Activated CD8-positive, alpha-beta memory T cell treated with anti-CD3 and anti-CD28 coated beads, Interleukin-2, amount 50 U/mL, for 4 hours (primary cell): ENCODE measurements at regions not wholly inside any gene's neighbourhood (a gene's known extent, or its start where the extent isn't known, plus 50 kb on each side); places are given as distances from the start of the nearest gene placed in this dataset.

ENCODE experiments used
- DNase-seq: peaks from one replicate; pipeline ENCODE4 v3.0.0-alpha.2; 2020

DNA sequence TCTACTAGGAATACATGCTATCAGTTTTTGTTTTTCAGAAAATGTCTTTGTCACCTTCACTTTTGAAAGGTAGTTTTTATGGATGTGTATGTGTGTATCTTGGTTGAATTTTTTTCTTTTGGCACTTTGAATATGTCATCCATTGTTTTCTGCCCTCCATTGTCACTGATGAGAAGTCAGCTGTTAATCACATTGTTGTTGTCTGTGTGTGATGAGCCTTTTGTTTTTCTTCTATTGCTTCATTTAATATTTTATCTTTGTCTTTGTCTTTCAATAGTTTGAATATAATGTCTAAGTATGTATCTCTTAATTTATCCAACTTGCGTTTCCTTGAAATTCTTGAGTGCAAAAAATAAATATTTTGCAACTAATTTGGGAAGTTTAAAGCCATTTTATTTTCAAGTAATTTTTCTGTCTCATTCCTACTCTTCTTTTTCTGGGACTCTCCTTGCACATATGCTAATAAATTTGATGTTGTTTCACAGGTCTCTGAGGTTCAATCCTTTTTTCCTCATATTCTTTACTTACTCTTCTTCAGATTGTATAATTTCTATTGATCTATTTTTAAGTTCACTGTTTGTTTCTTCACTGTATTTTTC, 546.9 kb upstream of the GHITM start:
- no peak for DNase-seq

DNA sequence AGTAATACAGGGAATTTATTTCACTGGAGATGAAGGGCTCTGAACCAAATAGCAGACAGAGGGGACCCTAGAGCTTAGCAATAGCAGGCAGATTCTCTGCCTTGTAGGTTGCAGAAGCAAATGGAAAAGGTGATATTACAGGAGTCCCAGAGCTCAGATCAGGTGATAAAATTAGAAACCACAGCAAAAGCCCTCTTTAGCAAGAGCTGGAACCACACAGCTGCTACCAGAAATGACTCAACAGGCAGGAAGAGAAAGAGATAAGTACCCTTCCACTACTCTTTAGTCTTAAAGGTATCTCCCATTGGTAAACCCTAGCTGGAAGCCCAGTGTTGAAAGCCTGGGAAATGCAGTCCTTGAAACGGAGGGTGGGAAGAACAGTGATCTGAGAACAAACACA, 535.6 kb upstream of the GHITM start:
- no peak for DNase-seq

DNA sequence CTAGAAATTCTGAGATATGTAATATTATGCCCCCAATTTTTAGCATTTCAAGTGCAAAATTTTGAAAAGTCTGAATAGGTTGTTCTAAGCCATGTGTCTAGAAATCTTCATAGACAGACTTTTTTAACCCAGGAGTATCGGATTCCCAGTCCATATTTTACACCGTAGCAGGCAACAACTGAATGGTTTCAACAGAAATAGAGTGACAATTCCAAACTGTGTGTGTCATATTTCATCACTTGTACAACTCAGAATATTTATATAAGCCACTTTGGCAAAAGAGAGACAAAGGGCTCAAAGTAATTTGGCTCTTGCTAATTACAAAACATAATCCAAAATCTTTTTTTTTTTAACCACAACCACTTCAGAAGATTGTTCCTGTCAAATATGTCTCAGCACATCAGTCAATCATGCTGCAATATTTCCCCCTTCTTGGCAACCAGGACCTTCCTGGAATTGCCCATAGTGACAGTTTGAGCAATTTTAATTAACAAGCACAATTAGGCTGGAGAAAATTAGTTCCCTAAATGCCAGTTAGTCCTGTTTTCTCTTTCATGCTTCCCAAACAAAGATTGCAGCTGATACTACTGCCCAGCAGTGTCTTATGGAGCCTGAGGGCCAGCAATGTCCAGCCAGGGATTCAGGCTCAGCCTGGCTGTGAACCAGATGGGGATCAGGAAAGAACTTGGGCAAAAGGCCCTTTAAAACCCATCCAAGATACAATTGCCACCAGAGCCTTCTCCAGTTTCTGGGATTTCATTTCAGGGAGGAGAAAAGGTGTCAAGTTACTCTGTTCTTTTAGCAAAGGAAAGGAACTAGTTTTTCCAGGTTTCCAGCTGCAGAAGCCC, 533.3 kb upstream of the GHITM start:
- no peak for DNase-seq

- no peak for DNase-seq
Observed at GRCh38 chr10:83607959-83608745, 531.2 kb upstream of the GHITM start.

DNA sequence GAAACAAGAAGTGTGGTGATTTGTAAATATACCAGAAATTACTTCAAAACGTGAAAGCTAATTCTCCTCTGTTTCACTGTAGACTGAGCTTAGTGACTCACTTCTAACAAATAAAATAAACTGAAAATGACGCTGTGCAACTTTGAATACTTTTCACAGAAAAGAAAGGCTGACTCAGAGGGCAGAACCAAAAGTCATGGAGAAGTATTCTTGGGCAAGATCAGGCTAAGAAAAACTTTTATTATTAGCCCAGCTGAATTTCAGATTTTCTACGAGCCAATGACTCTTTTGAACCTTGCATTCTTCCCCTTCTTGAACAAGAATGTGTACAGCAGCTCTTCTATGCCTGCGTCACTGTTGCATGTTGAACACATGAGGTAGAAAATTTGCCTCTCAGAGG, 527.3 kb upstream of the GHITM start:
- DNase-seq: no peak

GRCh38 chr10:83612746-83613145, 526.6 kb upstream of the GHITM start:
- no peak for DNase-seq

DNA sequence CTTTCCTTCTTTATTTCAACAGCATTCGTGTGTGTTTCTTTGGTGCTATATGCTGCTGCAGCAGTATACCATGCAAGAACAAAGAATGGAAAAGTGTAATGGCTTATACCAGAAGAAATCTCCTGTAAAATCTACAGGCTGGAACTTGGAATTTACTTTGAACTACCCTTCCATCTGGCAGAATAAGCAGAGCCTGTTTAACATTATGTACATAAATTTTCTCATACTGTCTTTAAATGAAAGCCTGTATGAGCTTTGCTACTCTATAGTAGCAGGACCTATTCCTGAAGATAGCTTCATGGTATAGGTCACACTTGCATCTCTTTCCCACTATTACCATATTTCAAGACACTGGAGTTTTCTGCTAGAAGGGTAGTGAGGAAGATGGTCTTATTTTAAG, 522.1 kb upstream of the GHITM start:
- no peak for DNase-seq

DNA sequence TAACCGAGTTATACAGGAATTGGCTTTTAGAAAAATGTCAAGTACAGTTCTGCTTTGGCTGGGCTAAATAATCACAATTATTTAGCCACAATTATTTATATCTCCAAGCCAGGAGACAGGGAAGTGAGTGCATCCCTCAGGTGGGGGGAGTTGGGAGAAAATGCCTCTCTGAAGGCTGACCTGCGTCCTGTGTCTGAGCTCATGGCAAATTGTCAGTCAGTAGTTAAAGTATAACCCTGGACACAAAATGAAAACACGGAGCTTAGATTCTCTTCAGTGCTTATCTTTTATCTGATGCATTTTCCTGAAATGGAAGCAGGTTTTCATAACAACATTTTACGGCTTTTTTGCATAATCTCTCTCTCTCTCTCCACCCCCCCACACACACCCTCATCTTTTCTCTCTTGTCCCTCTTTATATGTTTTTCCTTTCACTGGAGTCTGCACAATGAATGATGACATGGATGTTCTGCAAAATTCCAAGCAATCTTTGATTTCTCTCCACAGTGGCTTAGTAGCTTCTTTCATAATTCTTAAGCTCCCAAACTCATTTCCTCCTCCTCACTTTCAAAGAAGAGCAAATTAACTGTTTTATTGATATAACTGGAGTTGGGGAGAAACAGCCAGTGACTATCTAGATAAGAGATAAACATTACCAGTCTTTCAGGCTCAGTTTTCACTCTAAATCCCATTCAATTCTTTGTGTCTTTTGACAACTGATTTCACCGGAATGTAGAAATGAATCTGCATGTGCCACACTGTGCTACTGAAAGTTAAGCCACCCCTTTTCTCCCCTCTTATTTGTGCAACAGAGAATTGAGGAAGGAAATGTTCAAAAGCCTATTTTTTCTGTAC, 521.4 kb upstream of the GHITM start:
- no peak for DNase-seq

- no peak for DNase-seq
Observed at GRCh38 chr10:83625831-83626360, 513.4 kb upstream of the GHITM start.

GRCh38 chr10:83632701-83633100, 506.6 kb upstream of the GHITM start:
- no peak for DNase-seq

DNA sequence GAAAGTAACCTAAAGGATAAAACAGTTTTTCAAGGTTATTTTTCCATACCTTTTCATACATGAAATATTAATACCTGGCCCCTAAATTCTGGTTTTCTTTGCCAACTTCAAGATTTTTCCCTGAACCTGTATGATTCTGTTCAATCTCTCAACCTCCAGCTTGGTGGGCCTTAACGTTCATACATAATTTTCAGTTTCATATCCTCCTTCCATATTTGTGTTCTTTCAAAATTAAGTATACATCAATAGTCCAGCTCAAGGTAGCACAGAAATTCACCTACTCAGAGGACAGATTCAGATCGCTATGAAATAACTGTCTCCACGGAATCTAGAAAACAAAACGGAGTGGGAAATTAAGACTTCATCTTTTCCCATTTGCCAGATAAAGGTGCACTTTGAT, 505.8 kb upstream of the GHITM start:
- no peak for DNase-seq

GRCh38 chr10:83636826-83637225, 502.5 kb upstream of the GHITM start:
- no peak for DNase-seq

GRCh38 chr10:83647526-83647925, 491.8 kb upstream of the GHITM start:
- no peak for DNase-seq

GRCh38 chr10:83648201-83648600, 491.1 kb upstream of the GHITM start:
- no peak for DNase-seq

- no peak for DNase-seq
Observed at GRCh38 chr10:83649471-83649870, 489.8 kb upstream of the GHITM start.

DNA sequence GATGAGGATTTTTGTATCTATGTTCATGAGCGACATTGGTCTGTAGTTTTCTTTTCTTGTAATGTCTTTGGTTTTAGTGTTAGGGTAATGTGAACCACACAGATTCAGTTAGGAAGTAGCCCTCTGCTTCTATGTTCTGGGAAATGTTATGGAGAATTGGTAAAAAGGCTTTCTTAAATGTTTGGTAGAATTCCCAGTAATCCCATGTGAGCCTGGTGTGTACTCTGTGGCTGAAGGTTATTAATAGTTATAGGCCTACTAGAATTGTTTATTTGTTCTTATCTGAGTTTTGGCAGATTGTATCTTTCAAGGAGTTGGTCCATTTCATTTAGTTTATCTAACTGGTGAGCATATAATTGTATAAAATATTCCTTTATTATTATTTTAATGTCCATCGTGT, 484.6 kb upstream of the GHITM start:
- DNase-seq: no peak

- DNase-seq: no peak
Observed at GRCh38 chr10:83656924-83657323, 482.4 kb upstream of the GHITM start.

GRCh38 chr10:83657487-83657886, 481.8 kb upstream of the GHITM start:
- DNase-seq: no peak

- DNase-seq: no peak
Observed at GRCh38 chr10:83663918-83664317, 475.4 kb upstream of the GHITM start.

GRCh38 chr10:83666762-83667161, 472.5 kb upstream of the GHITM start:
- no peak for DNase-seq

DNA sequence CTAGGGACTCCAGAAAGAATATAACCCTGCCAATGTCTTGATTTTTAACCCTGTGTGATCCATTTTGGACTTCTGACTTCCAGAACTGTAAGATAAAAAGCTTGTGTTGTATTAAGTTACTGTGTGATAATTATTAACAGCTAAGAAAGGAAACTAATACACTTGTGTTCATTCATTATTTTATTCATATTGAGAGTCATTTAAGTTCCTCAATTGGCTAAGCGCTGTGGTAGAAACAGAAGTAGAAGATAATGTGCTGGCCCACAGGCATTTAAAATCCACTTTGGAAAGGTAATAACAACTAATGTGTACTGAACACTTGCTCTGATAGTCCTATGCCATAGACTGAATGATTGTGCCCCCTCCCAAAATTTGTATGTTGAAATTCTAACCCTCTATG, 471.7 kb upstream of the GHITM start:
- no peak for DNase-seq

- no peak for DNase-seq
Observed at GRCh38 chr10:83673316-83673715, 466.0 kb upstream of the GHITM start.

DNA sequence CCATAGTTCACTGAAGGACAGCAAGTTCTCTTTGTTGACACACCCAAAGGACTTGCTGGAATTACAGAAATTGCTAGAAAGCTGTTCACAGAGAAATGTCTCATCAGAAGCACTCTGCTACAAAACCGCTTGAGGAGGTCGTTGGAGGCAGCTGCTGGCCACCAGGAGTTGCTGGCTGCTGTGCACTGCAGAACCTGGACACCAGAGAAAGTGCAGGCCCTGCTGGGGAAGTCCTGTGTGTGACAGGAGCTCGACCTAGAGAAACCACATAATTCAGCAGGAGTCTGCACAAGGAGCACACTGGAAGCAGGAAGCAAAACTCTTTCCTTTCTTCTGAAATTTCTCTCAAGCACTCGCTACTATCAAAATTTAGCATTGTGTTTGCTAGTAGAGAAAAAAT, 461.5 kb upstream of the GHITM start:
- DNase-seq: no peak
